Cardiac muscle cell (in vitro differentiated cells and primary cell): ENCODE measurements at regions not wholly inside any gene's neighbourhood (a gene's known extent, or its start where the extent isn't known, plus 50 kb on each side); places are given as distances from the start of the nearest gene placed in this dataset.

Experiments
- DNase-seq, 2 donors: peaks; one replicate each; pipeline versions ENCODE4 v3.0.0 to v3.0.0-alpha.2; 2010 to 2017; ENCODE audit warnings: low read depth in 1 of 2, low spot score in 1 of 2
- H3K27ac ChIP-seq: fragments of 200-600 bp; sonication (generic); 2 replicates; pipeline ENCODE4 v1.5.1; 2016
- H3K27me3 ChIP-seq: fragments of 200-600 bp; sonication (generic); 2 replicates; pipeline ENCODE4 v1.6.0; 2016; ENCODE audit warnings: control low read depth
- H3K36me3 ChIP-seq: fragments of 200-600 bp; sonication (generic); 2 replicates; pipeline ENCODE4 v1.5.1; 2016; ENCODE audit warnings: control low read depth
- H3K4me1 ChIP-seq: fragments of 200-600 bp; sonication (generic); 2 replicates; pipeline ENCODE4 v1.8.1; 2017; ENCODE audit warnings: low read depth, mild to moderate bottlenecking, mixed run types
- H3K4me3 ChIP-seq: fragments of 200-600 bp; sonication (generic); 2 replicates; pipeline ENCODE4 v1.5.1; 2016; ENCODE audit warnings: mild to moderate bottlenecking
- H3K9me3 ChIP-seq: fragments of 200-600 bp; sonication (generic); 2 replicates; pipeline ENCODE4 v1.5.1; 2017; ENCODE audit warnings: low read depth, mild to moderate bottlenecking, control low read depth
- CTCF ChIP-seq: IDR thresholded peaks from 2 replicates; pipeline ENCODE4 v1.5.1; 2012; ENCODE audit warnings: low read depth, mild to moderate bottlenecking, low read length

- Histone ChIP-seq H3K36me3 (no peaks in the 10 kb centered on the region), H3K4me1 (no peaks in the 10 kb centered on the region), H3K9me3 (no peaks in the 10 kb centered on the region), H3K4me3 (no peak overlapping the region), H3K27ac (no peak overlapping the region), H3K27me3 (no peaks in the 10 kb centered on the region)
- DNase-seq, result no peak
- TF ChIP-seq CTCF, result no peak
These were observed 908.6 kb upstream of the MDGA2 start for GRCh38 chr14:48584031-48584430.

DNA sequence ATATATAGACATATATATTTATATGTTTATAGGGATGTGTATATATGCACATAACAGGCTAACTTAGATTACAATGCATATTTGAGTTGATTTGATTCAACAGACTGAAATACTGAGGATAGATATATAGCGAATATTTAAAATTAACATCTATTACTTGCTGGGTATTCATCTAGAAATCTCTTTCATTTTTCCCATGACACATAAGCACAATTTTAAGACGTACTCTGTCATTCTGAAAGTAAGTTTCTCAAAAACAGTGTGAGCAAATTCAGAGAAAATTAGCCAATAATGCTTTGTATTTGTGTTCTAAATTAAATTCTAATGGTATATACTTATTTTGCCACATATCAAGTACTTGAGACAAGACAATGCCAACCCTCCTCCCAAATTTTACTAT lies 907.5 kb upstream of the MDGA2 start:
- TF ChIP-seq CTCF, result no peak

DNA sequence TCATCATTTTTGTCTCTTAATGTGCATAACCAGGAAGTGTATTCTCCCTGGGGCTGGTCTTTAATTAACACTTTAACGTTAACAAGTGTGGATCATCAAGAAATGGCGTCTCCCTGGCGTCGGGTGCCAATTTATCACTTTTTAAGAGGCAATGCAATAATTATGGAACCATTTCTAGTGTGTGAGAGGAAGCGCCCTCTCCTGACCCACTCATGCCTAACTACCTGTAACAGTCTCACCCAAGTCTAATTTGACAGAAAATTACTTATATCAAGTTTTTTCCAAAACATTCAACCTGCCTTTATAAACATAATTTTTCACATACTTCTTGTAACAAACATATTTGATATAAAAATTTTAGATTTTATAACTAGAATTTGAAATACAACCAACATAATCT lies 905.3 kb upstream of the MDGA2 start:
- TF ChIP-seq CTCF, result no peak

More for the DNA sequence above, 907.5 kb upstream of the MDGA2 start:
- H3K4me1 ChIP-seq, result no peaks in the 10 kb centered on the region
- no peak for DNase-seq
- H3K36me3 ChIP-seq, result no peaks in the 10 kb centered on the region
- no peaks in the 10 kb centered on the region for H3K9me3 ChIP-seq
- H3K27me3 ChIP-seq, result no peaks in the 10 kb centered on the region
- no peak overlapping the region for H3K4me3 ChIP-seq
- H3K27ac ChIP-seq, result no peak overlapping the region

DNA sequence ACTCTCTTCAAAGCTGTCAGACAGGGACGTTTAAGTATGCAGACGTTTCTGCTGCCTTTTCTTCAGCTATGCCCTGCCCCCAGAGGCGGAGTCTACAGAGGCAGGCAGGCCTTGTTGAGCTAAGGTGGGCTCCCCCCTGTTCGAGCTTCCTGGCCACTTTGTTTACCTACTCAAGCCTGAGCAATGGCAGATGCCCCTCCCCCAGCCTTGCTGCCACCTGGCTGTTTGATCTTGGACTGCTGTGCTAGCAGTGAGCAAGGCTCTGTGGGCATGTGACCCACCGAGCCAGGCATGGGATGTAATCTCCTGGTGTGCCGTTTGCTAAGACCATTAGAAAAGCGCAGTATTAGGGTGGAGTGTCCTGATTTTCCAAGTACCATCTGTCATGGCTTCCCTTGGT lies 900.4 kb upstream of the MDGA2 start:
- no peak for TF ChIP-seq CTCF
- H3K9me3 ChIP-seq, result no peaks in the 10 kb centered on the region
- no peak for DNase-seq

More for the DNA sequence above, 905.3 kb upstream of the MDGA2 start:
- Histone ChIP-seq H3K9me3 (no peaks in the 10 kb centered on the region), H3K4me3 (no peak overlapping the region), H3K27me3 (no peaks in the 10 kb centered on the region), H3K27ac (no peak overlapping the region), H3K36me3 (no peaks in the 10 kb centered on the region), H3K4me1 (no peaks in the 10 kb centered on the region)
- DNase-seq, result no peak

DNA sequence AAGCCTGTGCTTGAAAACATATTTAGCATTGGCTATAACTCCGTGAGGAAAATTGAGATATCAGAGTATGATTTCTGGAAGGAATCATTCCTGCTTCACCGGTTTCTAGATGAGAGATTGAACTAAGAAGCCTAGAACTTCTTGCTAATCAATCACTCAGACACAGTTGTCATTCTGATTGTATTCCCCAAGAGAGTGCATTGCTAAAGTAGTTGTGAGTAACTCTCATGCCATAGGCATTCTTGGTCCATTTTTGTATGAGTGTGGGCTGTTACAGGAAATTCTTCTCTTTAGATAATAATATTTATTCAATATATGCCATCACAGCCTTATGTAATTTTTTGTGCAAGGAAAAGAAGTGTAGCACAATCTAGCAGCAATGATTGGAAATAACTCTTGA lies 893.3 kb upstream of the MDGA2 start:
- H3K4me3 ChIP-seq, result no peak overlapping the region

More for the DNA sequence above, 900.4 kb upstream of the MDGA2 start:
- Histone ChIP-seq H3K4me1 (no peaks in the 10 kb centered on the region), H3K27ac (no peak overlapping the region), H3K4me3 (no peak overlapping the region), H3K27me3 (no peaks in the 10 kb centered on the region), H3K36me3 (no peaks in the 10 kb centered on the region)

More for the DNA sequence above, 893.3 kb upstream of the MDGA2 start:
- Histone ChIP-seq H3K27me3 (no peaks in the 10 kb centered on the region), H3K9me3 (no peaks in the 10 kb centered on the region), H3K36me3 (no peaks in the 10 kb centered on the region), H3K27ac (no peak overlapping the region), H3K4me1 (no peaks in the 10 kb centered on the region)
- TF ChIP-seq CTCF, result no peak
- DNase-seq, result no peak
